Lower leg skin (tissue), 4 donors: ENCODE measurements at regions not wholly inside any gene's neighbourhood (a gene's known extent, or its start where the extent isn't known, plus 50 kb on each side); places are given as distances from the start of the nearest gene placed in this dataset.
"Not testable (repeated sequence)": the region's sequence is repeated elsewhere in the genome, so short reads cannot be mapped to it uniquely, and the experiment has no call there.

Experiments
- DNase-seq, 2 donors: peaks; one replicate each; pipeline ENCODE4 v3.0.0-alpha.2; 2019; ENCODE audit warnings: low spot score in 2 of 2
- H3K4me3 ChIP-seq: fragments of 200-600 bp; sonication (generic); 2 replicates; pipeline ENCODE4 v1.5.1; 2017; ENCODE audit warnings: mild to moderate bottlenecking, low read depth; ENCODE audit not compliant: poor library complexity, severe bottlenecking
- POLR2A ChIP-seq, 2 donors: fragments of 450-650 bp; IDR thresholded peaks; one replicate each; pipeline ENCODE4 v1.6.1; 2016 to 2017; ENCODE audit warnings: antibody characterized with exemption in 2 of 2, mild to moderate bottlenecking in 1 of 2, moderate library complexity in 1 of 2
- WGBS, 2 donors: methylation state at CpG; one replicate each; pipeline ENCODE4 v1.1.5; 2018; 5-methylcytosine and 5-hydroxymethylcytosine counted together
- intact Hi-C: fragments of 100-400 bp; cut with DNase I; formaldehyde crosslinking; loops from one replicate; pipeline ENCODE4 v1.15.0; 2023; ENCODE audit warnings: low total_unique reads
- TF ChIP-seq, protein P1 (sequence below), 3 donors: fragments of 450-650 bp; IDR thresholded peaks; one replicate each; pipeline ENCODE4 v1.5.1; 2016; ENCODE audit warnings: antibody characterized with exemption in 3 of 3, mild to moderate bottlenecking in 3 of 3, moderate library complexity in 2 of 3

DNA sequence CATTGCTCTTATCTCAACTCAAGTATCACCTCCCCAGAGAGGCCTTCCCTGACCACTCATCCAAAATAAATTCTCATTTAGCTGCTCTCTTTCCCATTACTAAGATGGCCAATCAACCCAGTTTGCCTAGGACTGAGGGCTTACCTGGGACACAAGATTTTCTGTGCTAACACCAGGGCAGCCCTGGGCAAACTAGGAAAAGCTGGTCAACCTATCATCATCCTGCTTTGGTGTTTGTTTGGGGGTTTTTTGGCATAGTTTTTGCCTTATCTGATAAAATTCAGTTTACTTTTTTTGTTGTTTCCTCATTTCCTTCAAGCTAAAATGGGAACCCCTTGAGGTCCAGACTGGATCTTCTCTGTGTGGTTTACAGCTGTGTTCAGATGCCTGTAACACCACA is 131.4 kb upstream of the NR2F2 start:
- no peak for TF ChIP-seq POLR2A (IDR thresholded peaks at IDR 0.05)
- TF ChIP-seq, protein P1, sequence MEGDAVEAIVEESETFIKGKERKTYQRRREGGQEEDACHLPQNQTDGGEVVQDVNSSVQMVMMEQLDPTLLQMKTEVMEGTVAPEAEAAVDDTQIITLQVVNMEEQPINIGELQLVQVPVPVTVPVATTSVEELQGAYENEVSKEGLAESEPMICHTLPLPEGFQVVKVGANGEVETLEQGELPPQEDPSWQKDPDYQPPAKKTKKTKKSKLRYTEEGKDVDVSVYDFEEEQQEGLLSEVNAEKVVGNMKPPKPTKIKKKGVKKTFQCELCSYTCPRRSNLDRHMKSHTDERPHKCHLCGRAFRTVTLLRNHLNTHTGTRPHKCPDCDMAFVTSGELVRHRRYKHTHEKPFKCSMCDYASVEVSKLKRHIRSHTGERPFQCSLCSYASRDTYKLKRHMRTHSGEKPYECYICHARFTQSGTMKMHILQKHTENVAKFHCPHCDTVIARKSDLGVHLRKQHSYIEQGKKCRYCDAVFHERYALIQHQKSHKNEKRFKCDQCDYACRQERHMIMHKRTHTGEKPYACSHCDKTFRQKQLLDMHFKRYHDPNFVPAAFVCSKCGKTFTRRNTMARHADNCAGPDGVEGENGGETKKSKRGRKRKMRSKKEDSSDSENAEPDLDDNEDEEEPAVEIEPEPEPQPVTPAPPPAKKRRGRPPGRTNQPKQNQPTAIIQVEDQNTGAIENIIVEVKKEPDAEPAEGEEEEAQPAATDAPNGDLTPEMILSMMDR (IDR thresholded peaks at IDR 0.05): no peak
- no peak for DNase-seq
- no peak overlapping the region for H3K4me3 ChIP-seq
- intact Hi-C loops: no loop called here

DNA sequence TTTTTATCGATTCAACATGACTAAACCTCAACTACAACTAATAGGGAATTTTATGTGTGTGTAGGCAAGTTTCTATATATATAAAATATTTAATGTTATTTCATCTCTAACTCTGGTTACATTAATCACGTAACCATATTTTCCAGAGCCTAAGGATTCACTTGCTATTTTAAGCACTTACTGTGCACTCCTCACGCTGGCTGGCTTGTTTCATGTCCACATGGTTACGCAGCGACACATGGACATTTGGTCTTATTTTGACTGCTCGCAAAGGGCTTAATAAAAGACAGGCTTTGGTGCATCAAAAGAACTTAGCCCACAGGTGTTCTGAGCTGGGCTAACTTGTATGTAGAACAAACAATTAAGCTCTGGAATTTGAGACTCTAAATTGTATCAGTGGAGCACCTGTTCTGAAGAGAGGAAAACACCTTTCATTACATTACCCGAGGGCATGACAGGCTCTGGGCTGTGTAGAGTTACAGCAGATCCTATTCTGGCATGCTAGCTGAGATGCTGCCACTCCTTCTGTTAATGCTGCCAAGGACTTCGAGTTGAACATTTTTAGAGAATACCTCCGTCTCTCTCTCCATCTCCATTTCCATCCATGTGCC is 130.0 kb upstream of the NR2F2 start:
- DNase-seq: no peak
- 34 to 44% methylated on average over 9 of the region's 9 CpGs for WGBS, 2 donors
- intact Hi-C loops: no loop called here
- no peak overlapping the region for H3K4me3 ChIP-seq
- TF ChIP-seq POLR2A (IDR thresholded peaks at IDR 0.05): no peak
- TF ChIP-seq, protein P1 (IDR thresholded peaks at IDR 0.05): no peak

DNA sequence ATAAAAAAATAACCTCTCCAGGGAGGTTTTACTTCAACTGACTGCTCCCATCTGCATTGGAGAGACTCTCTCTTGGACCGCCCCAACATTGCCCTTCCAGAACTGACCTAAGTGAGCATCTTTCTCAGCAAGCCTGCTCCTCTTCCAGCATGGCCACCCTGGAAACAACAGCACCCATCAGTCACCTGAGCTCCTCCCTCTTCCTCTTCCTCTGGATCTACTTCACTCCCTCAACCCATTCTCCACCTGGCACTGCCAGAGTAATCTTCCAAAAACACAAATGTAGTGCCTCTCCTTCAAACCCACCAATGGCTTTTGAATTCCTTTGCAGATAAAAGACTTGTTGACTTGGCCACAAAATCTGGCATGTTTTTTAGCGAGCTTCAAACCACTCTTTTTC is 128.8 kb upstream of the NR2F2 start:
- no peak for DNase-seq
- H3K4me3 ChIP-seq: no peak overlapping the region
- WGBS, 2 donors: 87 to 91% methylated on average over 2 of the region's 2 CpGs
- no peak for TF ChIP-seq POLR2A (IDR thresholded peaks at IDR 0.05)
- TF ChIP-seq, protein P1 (IDR thresholded peaks at IDR 0.05): no peak
- intact Hi-C loops: no loop called here

DNA sequence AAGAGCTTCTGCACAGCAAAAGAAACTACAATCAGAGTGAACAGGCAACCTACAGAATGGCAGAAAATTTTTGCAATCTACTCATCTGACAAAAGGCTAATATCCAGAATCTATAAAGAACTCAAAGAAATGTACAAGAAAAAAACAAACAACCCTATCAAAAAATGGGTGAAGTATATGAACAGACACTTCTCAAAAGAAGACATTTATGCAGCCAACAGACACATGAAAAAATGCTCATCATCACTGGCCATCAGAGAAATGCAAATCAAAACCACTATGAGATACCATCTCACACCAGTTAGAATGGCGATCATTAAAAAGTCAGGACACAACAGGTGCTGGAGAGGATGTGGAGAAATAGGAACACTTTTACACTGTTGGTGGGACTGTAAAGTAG is 124.9 kb upstream of the NR2F2 start:
- 97 to 100% methylated on average over 1 of the region's 1 CpG for WGBS, 2 donors
- DNase-seq, H3K4me3 ChIP-seq, intact Hi-C loops: not testable (repeated sequence)

DNA sequence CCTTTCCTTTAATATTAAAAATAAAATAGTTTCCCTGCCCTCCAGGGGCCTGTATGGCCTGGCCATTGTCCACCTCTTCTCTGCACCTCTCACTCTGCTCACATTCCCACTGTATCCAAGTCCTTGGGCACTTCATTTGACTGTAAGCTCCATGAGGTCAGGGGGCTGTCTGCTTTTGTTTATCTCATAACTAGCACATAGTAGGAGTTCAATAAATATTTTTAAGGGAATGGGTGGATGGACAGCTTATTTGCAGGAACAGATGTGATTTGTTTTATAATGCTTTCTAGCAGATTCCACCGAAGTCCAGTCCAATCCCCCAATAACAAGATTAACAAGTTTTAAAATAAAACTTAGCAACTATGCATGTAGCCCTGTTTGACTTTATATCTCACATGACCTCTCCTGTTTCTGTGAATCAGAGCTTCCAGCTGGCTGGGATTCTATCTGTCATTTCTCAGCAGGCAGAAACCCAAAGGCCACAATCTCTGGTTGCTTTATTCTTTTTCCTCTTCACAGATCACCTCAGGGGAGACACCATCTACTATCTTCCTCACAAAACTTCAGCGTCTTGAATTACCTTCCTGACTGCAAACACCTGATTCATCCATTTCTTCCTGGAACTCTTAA is 123.0 kb upstream of the NR2F2 start:
- no peak for TF ChIP-seq POLR2A (IDR thresholded peaks at IDR 0.05)
- TF ChIP-seq, protein P1 (IDR thresholded peaks at IDR 0.05): no peak
- WGBS, 2 donors: 67 to 85% methylated on average over 2 of the region's 2 CpGs
- DNase-seq: no peak
- H3K4me3 ChIP-seq: no peak overlapping the region
- intact Hi-C loops: no loop called here

DNA sequence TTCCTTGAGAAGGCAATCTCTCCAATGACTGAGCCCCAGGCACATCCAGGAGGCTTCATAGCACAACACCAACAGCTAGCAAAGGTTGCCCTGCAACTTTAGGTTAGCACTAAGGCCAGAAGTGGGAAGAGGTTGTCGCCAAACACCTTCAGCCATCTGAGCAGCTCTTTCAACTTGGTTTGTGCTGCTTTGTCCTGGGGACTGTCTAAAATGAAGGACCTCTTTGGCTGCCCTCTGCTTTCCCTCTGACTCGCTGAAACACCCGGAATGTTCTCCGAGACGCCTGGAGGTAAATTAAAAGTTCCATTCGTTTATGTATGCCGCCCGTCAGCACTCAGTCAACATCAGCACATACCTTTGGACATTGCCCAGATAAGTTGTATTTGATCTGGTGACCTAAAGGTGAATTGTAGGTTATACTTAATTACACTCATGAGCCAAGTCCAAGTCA is 121.2 kb upstream of the NR2F2 start:
- 70 to 85% methylated on average over 8 of the region's 8 CpGs for WGBS, 2 donors
- intact Hi-C loops: no loop called here

More for the DNA sequence above, 121.2 kb upstream of the NR2F2 start:
- H3K4me3 ChIP-seq: no peak overlapping the region
- TF ChIP-seq, protein P1 (IDR thresholded peaks at IDR 0.05): no peak
- TF ChIP-seq POLR2A (IDR thresholded peaks at IDR 0.05): no peak
- DNase-seq: no peak
